GM23338 (cell line): ENCODE measurements at regions not wholly inside any gene's neighbourhood (a gene's known extent, or its start where the extent isn't known, plus 50 kb on each side); places are given as distances from the start of the nearest gene placed in this dataset.

Experiments
- ATAC-seq: fragments of 200-7000 bp; cut with Tn5 transposase; 3 replicates; pipeline ENCODE4 v1.9.1; 2020
- DNase-seq: peaks from one replicate; pipeline ENCODE4 v3.0.0-alpha.2; 2015; ENCODE audit warnings: low spot score
- H2AFZ ChIP-seq: fragments of 200-600 bp; sonication (generic); 2 replicates; pipeline ENCODE4 v1.8.0; 2016; ENCODE audit warnings: antibody characterized with exemption, mild to moderate bottlenecking, moderate library complexity
- H3F3A ChIP-seq: fragments of 200-600 bp; sonication (generic); replicated peaks from 2 replicates; pipeline ENCODE4 v1.8.0; 2017; ENCODE audit warnings: antibody characterized with exemption, mixed run types, low read depth
- H3K27ac ChIP-seq: fragments of 200-600 bp; sonication (generic); 2 replicates; pipeline ENCODE4 v1.6.1; 2016; ENCODE audit warnings: low read depth
- H3K27me3 ChIP-seq: fragments of 200-600 bp; sonication (generic); 2 replicates; pipeline ENCODE4 v1.8.0; 2016; ENCODE audit warnings: mild to moderate bottlenecking, mixed run types, moderate library complexity; ENCODE audit not compliant: insufficient read depth
- H3K36me3 ChIP-seq: fragments of 200-600 bp; sonication (generic); 2 replicates; pipeline ENCODE4 v1.8.0; 2016; ENCODE audit warnings: mild to moderate bottlenecking; ENCODE audit not compliant: insufficient read depth
- H3K4me1 ChIP-seq: fragments of 200-600 bp; sonication (generic); 2 replicates; pipeline ENCODE4 v1.8.0; 2016; ENCODE audit warnings: mild to moderate bottlenecking, moderate library complexity; ENCODE audit not compliant: insufficient read depth
- H3K4me2 ChIP-seq: fragments of 200-600 bp; sonication (generic); 2 replicates; pipeline ENCODE4 v1.7.1; 2017; ENCODE audit warnings: mixed run types
- H3K4me3 ChIP-seq: fragments of 200-600 bp; sonication (generic); 2 replicates; pipeline ENCODE4 v1.6.1; 2016; ENCODE audit warnings: mixed run types
- H3K79me2 ChIP-seq: fragments of 200-600 bp; sonication (generic); replicated peaks from 2 replicates; pipeline ENCODE4 v1.8.0; 2017; ENCODE audit warnings: mild to moderate bottlenecking; ENCODE audit not compliant: insufficient read depth
- H3K9me2 ChIP-seq: fragments of 200-600 bp; sonication (generic); 2 replicates; pipeline ENCODE4 v1.8.0; 2017; ENCODE audit not compliant: insufficient read depth
- H4K20me1 ChIP-seq: fragments of 200-600 bp; sonication (generic); replicated peaks from 2 replicates; pipeline ENCODE4 v1.8.0; 2017; ENCODE audit warnings: mild to moderate bottlenecking; ENCODE audit not compliant: insufficient read depth
- H3K27ac Mint-ChIP-seq: 2 replicates; pipeline ENCODE4 v1.8.0; 2020; ENCODE audit warnings: inconsistent platforms, mild to moderate bottlenecking, moderate library complexity, mixed read lengths
- H3K27me3 Mint-ChIP-seq: 3 replicates; pipeline ENCODE4 v1.8.0; 2022; ENCODE audit warnings: low read depth, mild to moderate bottlenecking, moderate library complexity, mixed read lengths, inconsistent platforms; ENCODE audit not compliant: insufficient read depth, poor library complexity
- H3K36me3 Mint-ChIP-seq: 3 replicates; pipeline ENCODE4 v1.8.0; 2021; ENCODE audit warnings: low read depth, mild to moderate bottlenecking, inconsistent platforms, moderate library complexity, mixed read lengths
- H3K4me1 Mint-ChIP-seq: 3 replicates; pipeline ENCODE4 v1.8.0; 2020; ENCODE audit warnings: mild to moderate bottlenecking, inconsistent platforms, mixed read lengths
- H3K4me3 Mint-ChIP-seq: 3 replicates; pipeline ENCODE4 v1.8.0; 2021; ENCODE audit warnings: moderate library complexity, mild to moderate bottlenecking, inconsistent platforms, mixed read lengths
- H3K9me3 Mint-ChIP-seq: 3 replicates; pipeline ENCODE4 v1.8.0; 2020; ENCODE audit warnings: moderate library complexity, mild to moderate bottlenecking, inconsistent platforms, mixed read lengths
- CREB1 ChIP-seq: fragments of 250-450 bp; sonication (Bioruptor Pico); IDR thresholded peaks from 2 replicates; pipeline ENCODE4 v1.5.0; 2020; ENCODE audit warnings: low read depth, mild to moderate bottlenecking, moderate library complexity
- CTCF ChIP-seq, 2 experiments: fragments of 200-600 bp in 1 of 2; sonication (generic) in 1 of 2; conservative IDR thresholded peaks; 2 replicates each; pipeline versions ENCODE4 v1.5.1 to v1.6.1; 2016 to 2017; ENCODE audit warnings: antibody characterized with exemption in 2 of 2, low read depth in 2 of 2, mild to moderate bottlenecking in 2 of 2, moderate library complexity in 1 of 2
- EZH2 ChIP-seq: fragments of 200-600 bp; sonication (generic); IDR thresholded peaks from one replicate; pipeline ENCODE4 v1.8.0; 2017; ENCODE audit warnings: antibody characterized with exemption, mild to moderate bottlenecking, low read depth; ENCODE audit not compliant: unreplicated experiment
- EZH2phosphoT487 ChIP-seq: fragments of 200-600 bp; sonication (generic); IDR thresholded peaks from one replicate; pipeline ENCODE4 v1.8.1; 2018; ENCODE audit warnings: antibody characterized with exemption; ENCODE audit not compliant: unreplicated experiment
- NANOG ChIP-seq: IDR thresholded peaks from 2 replicates; pipeline ENCODE4 v1.6.1; 2016; ENCODE audit warnings: antibody characterized with exemption, borderline replicate concordance
- POLR2AphosphoS5 ChIP-seq: IDR thresholded peaks from 2 replicates; pipeline ENCODE4 v1.6.1; 2016; ENCODE audit warnings: antibody characterized with exemption, low read depth
- STAT1 ChIP-seq: IDR thresholded peaks from one replicate; pipeline ENCODE4 v1.6.1; 2016; ENCODE audit warnings: antibody characterized with exemption; ENCODE audit not compliant: unreplicated experiment
- ZNF114 ChIP-seq: fragments of 250-450 bp; sonication (Bioruptor Pico); IDR thresholded peaks from 2 replicates; pipeline ENCODE4 v1.5.0; 2020; ENCODE audit warnings: mild to moderate bottlenecking, moderate library complexity
- ZNF331 ChIP-seq: fragments of 250-450 bp; sonication (Bioruptor Pico); IDR thresholded peaks from 2 replicates; pipeline ENCODE4 v1.5.0; 2020; ENCODE audit warnings: low read depth, mild to moderate bottlenecking, moderate library complexity
- TF ChIP-seq, protein P1 (sequence below): fragments of 250-450 bp; sonication (Bioruptor Pico); IDR thresholded peaks from 2 replicates; pipeline ENCODE4 v1.5.0; 2020; ENCODE audit warnings: mild to moderate bottlenecking, moderate library complexity
- TF ChIP-seq, protein P2 (sequence below): IDR thresholded peaks from 2 replicates; pipeline ENCODE4 v1.6.1; 2016; ENCODE audit warnings: antibody characterized with exemption
- TF ChIP-seq, protein P3 (sequence below): IDR thresholded peaks from one replicate; pipeline ENCODE4 v1.6.1; 2018; ENCODE audit warnings: antibody characterized with exemption; ENCODE audit not compliant: unreplicated experiment

- TF ChIP-seq, protein P1, sequence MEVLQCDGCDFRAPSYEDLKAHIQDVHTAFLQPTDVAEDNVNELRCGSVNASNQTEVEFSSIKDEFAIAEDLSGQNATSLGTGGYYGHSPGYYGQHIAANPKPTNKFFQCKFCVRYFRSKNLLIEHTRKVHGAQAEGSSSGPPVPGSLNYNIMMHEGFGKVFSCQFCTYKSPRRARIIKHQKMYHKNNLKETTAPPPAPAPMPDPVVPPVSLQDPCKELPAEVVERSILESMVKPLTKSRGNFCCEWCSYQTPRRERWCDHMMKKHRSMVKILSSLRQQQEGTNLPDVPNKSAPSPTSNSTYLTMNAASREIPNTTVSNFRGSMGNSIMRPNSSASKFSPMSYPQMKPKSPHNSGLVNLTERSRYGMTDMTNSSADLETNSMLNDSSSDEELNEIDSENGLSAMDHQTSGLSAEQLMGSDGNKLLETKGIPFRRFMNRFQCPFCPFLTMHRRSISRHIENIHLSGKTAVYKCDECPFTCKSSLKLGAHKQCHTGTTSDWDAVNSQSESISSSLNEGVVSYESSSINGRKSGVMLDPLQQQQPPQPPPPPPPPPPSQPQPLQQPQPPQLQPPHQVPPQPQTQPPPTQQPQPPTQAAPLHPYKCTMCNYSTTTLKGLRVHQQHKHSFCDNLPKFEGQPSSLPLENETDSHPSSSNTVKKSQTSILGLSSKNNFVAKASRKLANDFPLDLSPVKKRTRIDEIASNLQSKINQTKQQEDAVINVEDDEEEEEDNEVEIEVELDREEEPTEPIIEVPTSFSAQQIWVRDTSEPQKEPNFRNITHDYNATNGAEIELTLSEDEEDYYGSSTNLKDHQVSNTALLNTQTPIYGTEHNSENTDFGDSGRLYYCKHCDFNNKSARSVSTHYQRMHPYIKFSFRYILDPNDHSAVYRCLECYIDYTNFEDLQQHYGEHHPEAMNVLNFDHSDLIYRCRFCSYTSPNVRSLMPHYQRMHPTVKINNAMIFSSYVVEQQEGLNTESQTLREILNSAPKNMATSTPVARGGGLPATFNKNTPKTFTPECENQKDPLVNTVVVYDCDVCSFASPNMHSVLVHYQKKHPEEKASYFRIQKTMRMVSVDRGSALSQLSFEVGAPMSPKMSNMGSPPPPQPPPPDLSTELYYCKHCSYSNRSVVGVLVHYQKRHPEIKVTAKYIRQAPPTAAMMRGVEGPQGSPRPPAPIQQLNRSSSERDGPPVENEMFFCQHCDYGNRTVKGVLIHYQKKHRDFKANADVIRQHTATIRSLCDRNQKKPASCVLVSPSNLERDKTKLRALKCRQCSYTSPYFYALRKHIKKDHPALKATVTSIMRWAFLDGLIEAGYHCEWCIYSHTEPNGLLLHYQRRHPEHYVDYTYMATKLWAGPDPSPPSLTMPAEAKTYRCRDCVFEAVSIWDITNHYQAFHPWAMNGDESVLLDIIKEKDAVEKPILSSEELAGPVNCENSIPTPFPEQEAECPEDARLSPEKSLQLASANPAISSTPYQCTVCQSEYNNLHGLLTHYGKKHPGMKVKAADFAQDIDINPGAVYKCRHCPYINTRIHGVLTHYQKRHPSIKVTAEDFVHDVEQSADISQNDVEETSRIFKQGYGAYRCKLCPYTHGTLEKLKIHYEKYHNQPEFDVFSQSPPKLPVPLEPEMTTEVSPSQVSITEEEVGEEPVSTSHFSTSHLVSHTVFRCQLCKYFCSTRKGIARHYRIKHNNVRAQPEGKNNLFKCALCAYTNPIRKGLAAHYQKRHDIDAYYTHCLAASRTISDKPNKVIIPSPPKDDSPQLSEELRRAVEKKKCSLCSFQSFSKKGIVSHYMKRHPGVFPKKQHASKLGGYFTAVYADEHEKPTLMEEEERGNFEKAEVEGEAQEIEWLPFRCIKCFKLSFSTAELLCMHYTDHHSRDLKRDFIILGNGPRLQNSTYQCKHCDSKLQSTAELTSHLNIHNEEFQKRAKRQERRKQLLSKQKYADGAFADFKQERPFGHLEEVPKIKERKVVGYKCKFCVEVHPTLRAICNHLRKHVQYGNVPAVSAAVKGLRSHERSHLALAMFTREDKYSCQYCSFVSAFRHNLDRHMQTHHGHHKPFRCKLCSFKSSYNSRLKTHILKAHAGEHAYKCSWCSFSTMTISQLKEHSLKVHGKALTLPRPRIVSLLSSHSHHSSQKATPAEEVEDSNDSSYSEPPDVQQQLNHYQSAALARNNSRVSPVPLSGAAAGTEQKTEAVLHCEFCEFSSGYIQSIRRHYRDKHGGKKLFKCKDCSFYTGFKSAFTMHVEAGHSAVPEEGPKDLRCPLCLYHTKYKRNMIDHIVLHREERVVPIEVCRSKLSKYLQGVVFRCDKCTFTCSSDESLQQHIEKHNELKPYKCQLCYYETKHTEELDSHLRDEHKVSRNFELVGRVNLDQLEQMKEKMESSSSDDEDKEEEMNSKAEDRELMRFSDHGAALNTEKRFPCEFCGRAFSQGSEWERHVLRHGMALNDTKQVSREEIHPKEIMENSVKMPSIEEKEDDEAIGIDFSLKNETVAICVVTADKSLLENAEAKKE: no peak
- TF ChIP-seq CREB1: no peak
These were observed 382.0 kb downstream of the NUF2 start (continued) for GRCh38 chr1:163703794-163704193.

- H2AFZ ChIP-seq: no peak overlapping the region
- H4K20me1 ChIP-seq: no peaks in the 10 kb centered on the region
- H3K79me2 ChIP-seq: no peaks in the 10 kb centered on the region
- no peaks in the 10 kb centered on the region for H3K27me3 ChIP-seq
- H3F3A ChIP-seq: no peaks in the 10 kb centered on the region
- H3K4me3 Mint-ChIP-seq: no peak overlapping the region
- H3K4me1 Mint-ChIP-seq: peaks cover 6% of the 10 kb centered on the region; the same call in 2 of the 3 replicates
- H3K4me3 ChIP-seq: no peak overlapping the region
- no peak overlapping the region for H3K27ac Mint-ChIP-seq
- no peaks in the 10 kb centered on the region for H3K36me3 ChIP-seq
- no peaks in the 10 kb centered on the region for H3K4me1 ChIP-seq
- H3K36me3 Mint-ChIP-seq: no peaks in the 10 kb centered on the region; the same call in 2 of the 3 replicates
- no peaks in the 10 kb centered on the region; the same call in 2 of the 3 replicates for H3K9me3 Mint-ChIP-seq
- H3K27me3 Mint-ChIP-seq: no peaks in the 10 kb centered on the region
- H3K9me2 ChIP-seq: no peaks in the 10 kb centered on the region
- no peak for DNase-seq
- no peak overlapping the region for H3K27ac ChIP-seq
- no peak for ATAC-seq
- no peak overlapping the region for H3K4me2 ChIP-seq
- TF ChIP-seq, protein P2, sequence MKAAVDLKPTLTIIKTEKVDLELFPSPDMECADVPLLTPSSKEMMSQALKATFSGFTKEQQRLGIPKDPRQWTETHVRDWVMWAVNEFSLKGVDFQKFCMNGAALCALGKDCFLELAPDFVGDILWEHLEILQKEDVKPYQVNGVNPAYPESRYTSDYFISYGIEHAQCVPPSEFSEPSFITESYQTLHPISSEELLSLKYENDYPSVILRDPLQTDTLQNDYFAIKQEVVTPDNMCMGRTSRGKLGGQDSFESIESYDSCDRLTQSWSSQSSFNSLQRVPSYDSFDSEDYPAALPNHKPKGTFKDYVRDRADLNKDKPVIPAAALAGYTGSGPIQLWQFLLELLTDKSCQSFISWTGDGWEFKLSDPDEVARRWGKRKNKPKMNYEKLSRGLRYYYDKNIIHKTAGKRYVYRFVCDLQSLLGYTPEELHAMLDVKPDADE: no peak
- TF ChIP-seq ZNF114 (CRISPR knock-in tag) (no peak), POLR2AphosphoS5 (no peak), ZNF331 (no peak), EZH2 (no peak), EZH2phosphoT487 (no peak), CTCF (conservative IDR thresholded peaks at IDR 0.05; ENCODE audit: low read depth in 2 of 2) (no peak), NANOG (no peak), CREB1 (no peak), STAT1 (no peak)
- TF ChIP-seq, protein P3, sequence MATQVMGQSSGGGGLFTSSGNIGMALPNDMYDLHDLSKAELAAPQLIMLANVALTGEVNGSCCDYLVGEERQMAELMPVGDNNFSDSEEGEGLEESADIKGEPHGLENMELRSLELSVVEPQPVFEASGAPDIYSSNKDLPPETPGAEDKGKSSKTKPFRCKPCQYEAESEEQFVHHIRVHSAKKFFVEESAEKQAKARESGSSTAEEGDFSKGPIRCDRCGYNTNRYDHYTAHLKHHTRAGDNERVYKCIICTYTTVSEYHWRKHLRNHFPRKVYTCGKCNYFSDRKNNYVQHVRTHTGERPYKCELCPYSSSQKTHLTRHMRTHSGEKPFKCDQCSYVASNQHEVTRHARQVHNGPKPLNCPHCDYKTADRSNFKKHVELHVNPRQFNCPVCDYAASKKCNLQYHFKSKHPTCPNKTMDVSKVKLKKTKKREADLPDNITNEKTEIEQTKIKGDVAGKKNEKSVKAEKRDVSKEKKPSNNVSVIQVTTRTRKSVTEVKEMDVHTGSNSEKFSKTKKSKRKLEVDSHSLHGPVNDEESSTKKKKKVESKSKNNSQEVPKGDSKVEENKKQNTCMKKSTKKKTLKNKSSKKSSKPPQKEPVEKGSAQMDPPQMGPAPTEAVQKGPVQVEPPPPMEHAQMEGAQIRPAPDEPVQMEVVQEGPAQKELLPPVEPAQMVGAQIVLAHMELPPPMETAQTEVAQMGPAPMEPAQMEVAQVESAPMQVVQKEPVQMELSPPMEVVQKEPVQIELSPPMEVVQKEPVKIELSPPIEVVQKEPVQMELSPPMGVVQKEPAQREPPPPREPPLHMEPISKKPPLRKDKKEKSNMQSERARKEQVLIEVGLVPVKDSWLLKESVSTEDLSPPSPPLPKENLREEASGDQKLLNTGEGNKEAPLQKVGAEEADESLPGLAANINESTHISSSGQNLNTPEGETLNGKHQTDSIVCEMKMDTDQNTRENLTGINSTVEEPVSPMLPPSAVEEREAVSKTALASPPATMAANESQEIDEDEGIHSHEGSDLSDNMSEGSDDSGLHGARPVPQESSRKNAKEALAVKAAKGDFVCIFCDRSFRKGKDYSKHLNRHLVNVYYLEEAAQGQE: no peak
These were observed 385.2 kb downstream of the NUF2 start for GRCh38 chr1:163706915-163707314.
